ENCODE measurements at regions not wholly inside any gene's neighbourhood (a gene's known extent, or its start where the extent isn't known, plus 50 kb on each side); places are given as distances from the start of the nearest gene placed in this dataset.
"Not testable (repeated sequence)": the region's sequence is repeated elsewhere in the genome, so short reads cannot be mapped to it uniquely, and the experiment has no call there.

GRCh38 chrX:18002791-18003190 lies 141.7 kb upstream of the RAI2 start:
- no peak for DNase-seq

GRCh38 chrX:17994429-17994828 lies 133.3 kb upstream of the RAI2 start:
- DNase-seq = no peak

- DNase-seq = no peak
Observed at GRCh38 chrX:17993062-17993461, 132.0 kb upstream of the RAI2 start.

DNA sequence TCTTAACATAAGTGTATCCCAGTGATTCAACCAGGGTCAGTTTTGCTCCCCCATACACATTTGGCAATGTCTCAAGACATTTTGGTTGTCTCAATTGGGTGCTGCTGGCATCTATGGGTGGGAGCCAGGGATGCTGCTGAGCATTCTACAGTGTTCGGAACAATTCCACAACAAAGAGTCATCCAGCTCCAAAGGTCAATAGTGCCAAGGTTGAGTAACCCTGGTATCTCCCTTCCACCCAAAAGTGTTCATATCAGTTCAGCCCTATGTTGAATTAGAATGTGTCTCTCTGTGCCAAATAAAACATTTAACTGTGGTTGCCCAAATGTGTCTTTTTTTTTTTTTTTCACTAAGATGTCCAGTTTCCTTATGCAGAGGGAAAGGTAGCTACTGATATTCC lies 129.4 kb upstream of the RAI2 start:
- no peak for DNase-seq

DNA sequence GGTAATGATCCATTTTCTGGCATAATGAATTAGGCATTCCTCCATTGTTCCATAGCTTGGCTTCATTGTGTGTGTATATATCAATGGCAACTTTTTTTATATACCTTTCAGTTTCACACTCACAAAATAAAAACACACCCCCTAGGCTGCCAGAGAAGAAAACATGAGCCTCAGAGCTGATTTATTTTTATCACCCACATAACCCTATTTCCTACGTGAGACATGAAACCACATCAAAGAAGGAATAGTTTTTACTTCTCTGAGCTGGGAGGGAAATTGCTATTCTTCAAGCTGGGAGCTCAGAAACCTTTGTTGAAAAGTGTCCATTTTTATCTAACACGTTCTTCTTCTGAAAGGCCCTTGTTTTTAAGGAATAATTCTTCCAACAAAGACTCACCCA lies 126.7 kb upstream of the RAI2 start:
- no peak for DNase-seq

- DNase-seq = no peak
Observed at GRCh38 chrX:17986977-17987376, 125.9 kb upstream of the RAI2 start.

DNA sequence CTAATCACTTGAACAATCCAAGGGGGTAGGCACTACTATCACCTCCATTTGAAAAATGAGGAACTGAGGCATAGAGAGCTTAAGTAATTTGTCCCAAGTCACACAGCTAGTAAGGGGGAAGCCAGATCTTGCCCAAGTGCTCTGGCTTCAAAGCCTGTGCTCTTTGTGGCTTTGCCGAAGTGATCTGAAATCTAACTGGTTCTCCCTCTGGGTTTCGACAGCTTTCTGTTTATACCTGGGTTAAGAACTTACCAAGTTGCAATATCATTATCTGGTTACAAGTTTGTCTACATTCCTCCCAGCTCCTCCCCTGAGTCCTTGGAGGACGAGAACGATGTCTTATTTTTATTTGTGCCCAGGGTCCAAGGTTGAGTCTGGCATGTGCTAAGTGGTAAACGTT lies 125.3 kb upstream of the RAI2 start:
- no peak for DNase-seq

GRCh38 chrX:17984415-17984814 lies 123.3 kb upstream of the RAI2 start:
- DNase-seq = no peak

DNA sequence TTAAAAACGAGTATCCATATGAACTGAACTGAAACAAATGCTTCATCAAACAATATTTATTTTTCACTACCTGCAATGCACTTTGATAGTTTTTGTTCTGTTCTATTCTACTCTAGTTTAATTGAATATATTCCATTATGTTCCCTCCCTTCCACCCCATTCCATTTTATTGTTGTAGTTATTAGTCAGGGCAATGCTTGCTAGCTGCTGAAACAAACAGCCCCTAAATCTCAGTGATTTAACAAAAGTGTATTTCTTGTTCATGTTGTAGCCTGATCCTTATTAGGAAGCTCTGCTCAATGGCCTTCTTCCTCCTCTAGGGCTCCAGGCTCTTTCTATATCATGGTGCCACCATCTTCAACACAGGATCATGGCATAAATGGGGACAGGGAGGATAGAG lies 122.3 kb upstream of the RAI2 start:
- no peak for DNase-seq

DNA sequence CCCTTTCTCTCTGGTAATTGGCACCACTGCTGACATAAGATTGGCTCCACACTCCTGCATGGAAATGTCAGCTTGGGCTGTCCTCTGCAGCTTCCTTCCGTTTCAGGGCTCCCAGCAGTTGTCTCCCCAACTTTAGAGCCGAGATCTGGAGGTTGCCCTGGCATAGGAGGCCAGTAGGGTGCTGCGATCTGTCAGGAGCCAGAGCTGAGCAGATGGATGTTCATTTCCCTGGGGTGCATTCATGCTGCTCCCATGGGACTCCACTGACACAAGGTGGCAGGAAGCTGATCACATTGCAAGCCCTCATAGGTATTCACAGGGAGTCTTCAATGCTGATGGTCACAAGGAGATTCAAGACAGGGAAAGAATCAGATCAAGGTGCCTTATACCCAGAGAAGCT lies 116.6 kb upstream of the RAI2 start:
- no peak for DNase-seq

DNA sequence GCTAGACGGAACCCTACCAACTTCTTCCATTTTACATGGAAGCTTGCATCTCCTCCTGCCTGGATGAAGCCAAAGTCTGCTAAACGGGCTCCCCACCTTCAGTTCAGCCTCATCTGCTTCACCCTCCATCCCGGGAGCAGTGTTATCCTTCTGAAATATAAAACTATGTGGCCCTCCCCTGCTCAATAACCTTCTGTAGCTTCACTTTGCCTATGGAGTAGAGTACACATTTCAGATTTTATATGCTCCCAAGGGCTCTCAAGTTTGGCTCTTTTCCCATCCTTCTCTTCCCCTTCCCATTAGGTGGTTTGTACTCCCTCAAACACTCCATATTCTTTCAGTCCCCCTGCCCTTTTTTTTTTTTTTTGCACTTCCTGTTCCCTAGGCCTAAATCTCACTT lies 115.9 kb upstream of the RAI2 start:
- DNase-seq = no peak

DNA sequence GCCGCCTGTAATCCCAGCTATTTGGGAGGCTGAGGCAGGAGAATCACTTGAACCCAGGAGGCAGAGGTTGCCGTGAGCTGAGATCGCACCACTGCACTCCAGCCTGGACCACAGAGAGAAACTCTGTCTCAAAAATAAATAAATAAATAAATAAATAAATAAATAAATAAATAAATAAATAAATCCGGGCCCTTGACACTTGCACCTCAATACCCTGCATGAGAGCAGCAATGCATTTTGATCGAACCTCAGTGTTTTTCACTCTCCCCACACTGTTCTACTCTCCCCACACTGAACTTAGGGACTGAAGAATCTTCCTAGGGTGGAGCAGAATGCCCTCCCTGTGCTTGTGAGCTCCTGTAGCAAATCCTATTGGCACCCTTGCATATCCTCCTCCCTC lies 114.3 kb upstream of the RAI2 start:
- not testable (repeated sequence) for DNase-seq

GRCh38 chrX:17968367-17968766 lies 107.3 kb upstream of the RAI2 start:
- DNase-seq = no peak

DNA sequence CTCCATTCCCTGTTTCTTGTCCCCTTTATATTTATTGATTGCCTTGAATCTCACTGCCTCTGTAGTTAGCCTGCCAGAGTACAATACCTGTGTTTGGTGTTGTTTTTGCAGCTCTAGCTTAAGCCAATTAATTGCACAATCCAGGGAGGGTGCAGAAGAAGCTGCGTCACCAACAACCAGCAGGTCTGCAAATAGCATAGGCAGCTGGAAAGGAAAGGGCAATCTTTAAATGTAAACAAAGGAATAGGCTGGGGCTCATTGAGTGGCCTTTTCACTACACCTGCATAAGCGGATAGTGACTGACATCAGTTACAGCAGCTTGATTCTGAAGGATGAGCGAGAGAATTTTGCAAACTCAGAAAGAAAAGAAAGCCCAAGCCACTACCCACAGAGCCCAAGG lies 106.8 kb upstream of the RAI2 start:
- DNase-seq = no peak

DNA sequence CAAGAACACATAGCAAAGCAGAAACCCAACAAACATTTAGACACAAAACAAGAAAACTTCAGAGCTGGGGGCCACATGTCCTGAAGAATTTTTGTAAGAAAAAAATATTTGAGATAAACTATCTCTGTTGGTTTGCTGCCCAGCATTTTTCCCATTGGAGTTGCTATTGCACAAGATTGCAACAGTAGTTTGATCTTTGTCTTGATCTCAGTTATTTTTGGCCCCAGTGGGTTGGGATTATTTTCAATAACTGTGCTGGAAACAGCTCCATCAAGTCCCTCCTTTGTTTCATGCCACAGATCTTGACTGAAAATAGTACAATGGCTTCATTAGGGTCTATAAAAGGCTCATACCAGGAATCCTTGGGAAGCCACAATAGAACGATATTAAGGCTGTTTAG lies 103.8 kb upstream of the RAI2 start:
- DNase-seq = no peak

DNA sequence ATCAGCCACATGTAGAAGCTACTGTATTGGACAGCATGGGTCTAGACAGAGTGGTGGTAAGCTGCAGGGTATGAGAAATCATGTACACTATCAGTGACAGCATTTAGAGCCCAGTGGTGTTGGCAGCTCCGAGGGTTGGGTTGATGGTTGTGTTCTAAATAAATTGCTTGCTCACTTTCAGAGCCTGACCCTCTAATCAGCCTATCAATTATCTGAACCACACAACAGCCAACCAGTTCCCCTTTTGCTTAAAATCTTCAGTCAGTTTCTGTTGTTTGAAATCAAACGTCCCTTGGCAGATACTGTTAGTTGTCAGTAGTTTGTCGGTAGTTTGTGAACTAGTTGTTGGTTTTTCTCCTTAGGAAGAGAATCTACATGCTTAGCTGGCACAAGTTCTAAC lies 99.8 kb upstream of the RAI2 start:
- DNase-seq = no peak

DNA sequence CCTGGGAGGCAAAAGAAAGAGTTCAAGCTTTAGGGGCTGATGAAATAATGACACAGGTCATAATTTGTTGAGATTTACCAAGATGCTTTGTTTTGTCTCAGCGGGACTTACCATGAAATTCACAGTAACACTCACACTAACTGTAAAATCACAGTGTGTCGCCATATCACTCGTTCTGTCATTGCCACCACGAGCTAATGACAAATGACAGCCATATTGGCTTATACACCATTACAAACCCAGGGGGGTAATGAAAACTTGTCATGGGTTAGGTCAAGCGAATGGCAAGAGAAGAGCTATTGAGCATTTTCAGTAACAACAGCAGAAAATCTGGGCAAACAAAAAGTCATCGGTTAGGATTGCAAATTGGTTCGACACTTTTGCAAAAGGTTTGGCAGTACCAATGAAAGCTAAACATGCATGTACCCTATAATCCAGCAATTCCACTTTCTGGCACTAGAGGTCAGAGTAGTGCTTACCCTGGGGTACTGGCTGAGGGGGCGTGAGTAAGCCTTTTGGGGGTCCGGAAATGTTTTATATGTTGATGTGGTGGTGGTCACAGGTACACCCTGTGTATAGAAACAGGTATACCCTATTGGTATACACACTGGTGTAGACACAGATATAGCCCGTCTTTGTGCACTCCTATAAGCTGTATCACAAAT lies 83.9 kb upstream of the RAI2 start:
- DNase-seq = peak in 1 of 2 experiments; percentile 1

GRCh38 chrX:17941171-17941570 lies 80.1 kb upstream of the RAI2 start:
- not testable (repeated sequence) for DNase-seq

GRCh38 chrX:17939724-17940123 lies 78.6 kb upstream of the RAI2 start:
- no peak for DNase-seq

- no peak for DNase-seq
Observed at GRCh38 chrX:17933856-17934255, 72.8 kb upstream of the RAI2 start.

GRCh38 chrX:17932781-17933180 lies 71.7 kb upstream of the RAI2 start:
- DNase-seq = no peak

GRCh38 chrX:17931855-17932254 lies 70.8 kb upstream of the RAI2 start:
- no peak for DNase-seq

GRCh38 chrX:17930850-17931249 lies 69.8 kb upstream of the RAI2 start:
- DNase-seq = no peak

- no peak for DNase-seq
Observed at GRCh38 chrX:17923546-17923945, 62.4 kb upstream of the RAI2 start.

DNA sequence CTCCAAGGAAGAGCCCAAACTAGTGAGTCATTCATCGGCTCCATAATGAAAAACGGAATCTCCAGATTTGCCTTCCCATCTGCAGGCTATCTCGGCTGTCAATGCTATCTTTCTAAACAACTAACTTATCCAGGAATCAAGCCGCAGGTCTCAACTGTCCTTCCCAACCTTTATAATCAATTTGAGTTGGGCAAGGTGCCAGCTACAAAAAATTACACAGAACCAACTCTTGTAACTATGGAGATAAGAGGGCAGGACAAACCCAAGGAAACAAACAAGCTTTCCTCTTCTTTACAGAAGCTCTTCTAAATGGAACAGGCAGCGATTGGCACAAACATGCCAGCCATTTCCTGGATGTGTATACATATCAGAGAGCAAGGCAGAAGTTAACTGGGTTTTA lies 61.2 kb upstream of the RAI2 start:
- no peak for DNase-seq

All from Kasumi-1 (cell line).